ENCODE measurements at regions not wholly inside any gene's neighbourhood (a gene's known extent, or its start where the extent isn't known, plus 50 kb on each side); places are given as distances from the start of the nearest gene placed in this dataset.

- Mint-ChIP-seq H3K9me3 (peaks cover 0 to 2% (median 0%) of the 10 kb centered on the region in 3 donors), H3K36me3 (no peaks in the 10 kb centered on the region), H3K27me3 (peaks cover 6% of the 10 kb centered on the region), H3K4me1 (no peaks in the 10 kb centered on the region), H3K27ac (no peak overlapping the region), H3K4me3 (no peak overlapping the region)
Measured at GRCh38 chr10:70991140-70992124, 103.1 kb upstream of the PCBD1 start.

GRCh38 chr10:70992436-70992835, 104.1 kb upstream of the PCBD1 start:
- Mint-ChIP-seq H3K4me3 (no peak overlapping the region), H3K27me3 (peaks cover 10% of the 10 kb centered on the region), H3K36me3 (no peaks in the 10 kb centered on the region), H3K9me3 (peaks cover 0 to 2% (median 0%) of the 10 kb centered on the region in 3 donors), H3K27ac (no peak overlapping the region), H3K4me1 (no peaks in the 10 kb centered on the region)

- no peaks in the 10 kb centered on the region for H3K36me3 Mint-ChIP-seq
Measured at GRCh38 chr10:70993051-70993450, 104.7 kb upstream of the PCBD1 start.

GRCh38 chr10:70996549-70996948, 108.2 kb upstream of the PCBD1 start:
- Mint-ChIP-seq H3K4me3 (no peak overlapping the region), H3K9me3 (peaks cover 2 to 9% (median 5%) of the 10 kb centered on the region in 3 donors), H3K4me1 (peaks cover 0 to 1% (median 0%) of the 10 kb centered on the region in 3 donors), H3K27ac (no peak overlapping the region), H3K36me3 (no peaks in the 10 kb centered on the region), H3K27me3 (peaks cover 12% of the 10 kb centered on the region)

More at GRCh38 chr10:70993051-70993450, 104.7 kb upstream of the PCBD1 start:
- no peak overlapping the region for H3K4me3 Mint-ChIP-seq
- no peaks in the 10 kb centered on the region for H3K4me1 Mint-ChIP-seq
- peaks cover 0 to 2% (median 0%) of the 10 kb centered on the region in 3 donors for H3K9me3 Mint-ChIP-seq
- peaks cover 11% of the 10 kb centered on the region for H3K27me3 Mint-ChIP-seq
- no peak overlapping the region for H3K27ac Mint-ChIP-seq

- Mint-ChIP-seq H3K27ac (no peak overlapping the region), H3K4me1 (peaks cover 0 to 1% (median 0%) of the 10 kb centered on the region in 3 donors), H3K9me3 (peaks cover 2 to 9% (median 5%) of the 10 kb centered on the region in 3 donors), H3K36me3 (no peaks in the 10 kb centered on the region), H3K4me3 (peak overlapping the region in 1 of 4 donors; percentile 6), H3K27me3 (peaks cover 12% of the 10 kb centered on the region)
Measured at GRCh38 chr10:70997236-70997635, 108.9 kb upstream of the PCBD1 start.

- Mint-ChIP-seq H3K4me3 (no peak overlapping the region), H3K9me3 (peaks cover 2 to 9% (median 5%) of the 10 kb centered on the region in 3 donors), H3K4me1 (peaks cover 0 to 1% (median 0%) of the 10 kb centered on the region in 3 donors), H3K36me3 (no peaks in the 10 kb centered on the region), H3K27ac (no peak overlapping the region), H3K27me3 (peaks cover 12% of the 10 kb centered on the region)
Measured at GRCh38 chr10:70998086-70998485, 109.7 kb upstream of the PCBD1 start.

- Mint-ChIP-seq H3K27ac (no peak overlapping the region), H3K36me3 (no peaks in the 10 kb centered on the region), H3K9me3 (peaks cover 2 to 7% (median 5%) of the 10 kb centered on the region in 3 donors), H3K27me3 (peaks cover 8% of the 10 kb centered on the region), H3K4me1 (peaks cover 0 to 1% (median 0%) of the 10 kb centered on the region in 3 donors), H3K4me3 (no peak overlapping the region)
Measured at GRCh38 chr10:71001470-71001869, 113.1 kb upstream of the PCBD1 start.

GRCh38 chr10:71004176-71005075, 116.1 kb upstream of the PCBD1 start:
- H3K4me1 Mint-ChIP-seq: peaks cover 0 to 1% (median 0%) of the 10 kb centered on the region in 3 donors
- H3K4me3 Mint-ChIP-seq: no peak overlapping the region
- H3K27me3 Mint-ChIP-seq: peaks cover 3% of the 10 kb centered on the region
- H3K27ac Mint-ChIP-seq: no peak overlapping the region
- peaks cover 2 to 6% (median 5%) of the 10 kb centered on the region in 3 donors for H3K9me3 Mint-ChIP-seq
- H3K36me3 Mint-ChIP-seq: no peaks in the 10 kb centered on the region

GRCh38 chr10:71005337-71006305, 117.3 kb upstream of the PCBD1 start:
- Mint-ChIP-seq H3K4me1 (peaks cover 0 to under 1% (median 0%) of the 10 kb centered on the region in 3 donors), H3K36me3 (no peaks in the 10 kb centered on the region), H3K9me3 (peaks cover 1 to 2% (median 2%) of the 10 kb centered on the region in 3 donors), H3K27me3 (peaks cover 3% of the 10 kb centered on the region), H3K27ac (no peak overlapping the region), H3K4me3 (no peak overlapping the region)

GRCh38 chr10:71006506-71006905, 118.1 kb upstream of the PCBD1 start:
- no peak overlapping the region for H3K27ac Mint-ChIP-seq
- no peak overlapping the region for H3K4me3 Mint-ChIP-seq
- peaks cover 2% of the 10 kb centered on the region for H3K27me3 Mint-ChIP-seq
- H3K36me3 Mint-ChIP-seq: no peaks in the 10 kb centered on the region
- H3K4me1 Mint-ChIP-seq: no peaks in the 10 kb centered on the region
- no peaks in the 10 kb centered on the region for H3K9me3 Mint-ChIP-seq

- peaks cover 2% of the 10 kb centered on the region for H3K27me3 Mint-ChIP-seq
- no peak overlapping the region for H3K4me3 Mint-ChIP-seq
- H3K4me1 Mint-ChIP-seq: no peaks in the 10 kb centered on the region
- no peak overlapping the region for H3K27ac Mint-ChIP-seq
- H3K36me3 Mint-ChIP-seq: no peaks in the 10 kb centered on the region
- H3K9me3 Mint-ChIP-seq: no peaks in the 10 kb centered on the region
Measured at GRCh38 chr10:71007516-71007915, 119.2 kb upstream of the PCBD1 start.

GRCh38 chr10:71008150-71008549, 119.8 kb upstream of the PCBD1 start:
- H3K27ac Mint-ChIP-seq: no peak overlapping the region
- H3K4me1 Mint-ChIP-seq: no peaks in the 10 kb centered on the region
- peaks cover 4% of the 10 kb centered on the region for H3K27me3 Mint-ChIP-seq
- no peaks in the 10 kb centered on the region for H3K36me3 Mint-ChIP-seq
- no peaks in the 10 kb centered on the region for H3K9me3 Mint-ChIP-seq
- no peak overlapping the region for H3K4me3 Mint-ChIP-seq

- no peak overlapping the region for H3K4me3 Mint-ChIP-seq
- H3K4me1 Mint-ChIP-seq: no peaks in the 10 kb centered on the region
- peaks cover 6% of the 10 kb centered on the region for H3K27me3 Mint-ChIP-seq
- H3K27ac Mint-ChIP-seq: no peak overlapping the region
- no peaks in the 10 kb centered on the region for H3K9me3 Mint-ChIP-seq
- no peaks in the 10 kb centered on the region for H3K36me3 Mint-ChIP-seq
Measured at GRCh38 chr10:71009126-71009525, 120.8 kb upstream of the PCBD1 start.

- Mint-ChIP-seq H3K4me3 (no peak overlapping the region), H3K4me1 (no peaks in the 10 kb centered on the region), H3K27ac (no peak overlapping the region), H3K9me3 (no peaks in the 10 kb centered on the region), H3K27me3 (peaks cover 9% of the 10 kb centered on the region), H3K36me3 (no peaks in the 10 kb centered on the region)
Measured at GRCh38 chr10:71010730-71011129, 122.4 kb upstream of the PCBD1 start.
